ENCODE measurements at regions not wholly inside any gene's neighbourhood (a gene's known extent, or its start where the extent isn't known, plus 50 kb on each side); places are given as distances from the start of the nearest gene placed in this dataset.

DNA sequence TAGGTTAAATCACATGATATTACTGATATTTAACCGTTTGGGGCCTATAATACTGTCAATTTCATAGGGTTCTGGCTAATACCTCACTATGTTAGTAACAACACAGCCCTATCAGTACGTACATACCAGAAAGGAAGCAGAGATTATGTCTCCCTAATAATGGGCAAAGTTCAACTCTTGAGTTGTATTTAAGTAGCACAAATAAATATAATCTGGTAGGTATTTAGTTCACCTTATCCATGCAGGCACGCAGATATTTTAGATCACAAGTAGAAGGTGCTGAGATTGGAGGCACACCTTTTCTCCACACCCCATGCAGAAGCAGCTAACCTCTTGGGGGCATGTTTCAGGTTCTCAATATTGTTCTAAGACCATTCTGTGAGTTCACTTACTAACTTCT, 118.9 kb downstream of the IRS1 start:
- Histone ChIP-seq H2BK15ac (ENCODE audit: low read depth, poor library complexity, severe bottlenecking) (no peak overlapping the region), H2AK5ac (ENCODE audit: low read length, severe bottlenecking) (no peak overlapping the region), H3K4me1 (ENCODE audit: control insufficient read depth, insufficient read depth, low read depth, low read length) (no peaks in the 10 kb centered on the region), H2BK5ac (ENCODE audit: low read depth, low read length, poor library complexity, severe bottlenecking) (no peak overlapping the region), H3K9me3 (ENCODE audit: control insufficient read depth, low read length) (no peaks in the 10 kb centered on the region), H3K4me3 (ENCODE audit: insufficient read depth in 1 of 2, low read depth in 1 of 2, low read length in 2 of 2) (no peak overlapping the region), H3K4ac (ENCODE audit: low read depth in 1 of 2, low read length in 2 of 2) (no peak overlapping the region), H3K36me3 (ENCODE audit: control insufficient read depth in 1 of 2, insufficient read depth in 2 of 2, low read depth in 1 of 2, low read length in 2 of 2) (no peaks in the 10 kb centered on the region), H2BK12ac (ENCODE audit: low read length in 2 of 2) (no peak overlapping the region), H4K8ac (ENCODE audit: low read length) (no peak overlapping the region), H4K91ac (ENCODE audit: low read length) (no peak overlapping the region), H3K27me3 (ENCODE audit: control insufficient read depth in 1 of 2, insufficient read depth in 1 of 2, low read length in 2 of 2) (no peaks in the 10 kb centered on the region), H3K27ac (ENCODE audit: low read length, poor library complexity, severe bottlenecking) (no peak overlapping the region), H2AFZ (ENCODE audit: low read depth, low read length) (no peak overlapping the region), H3K4me2 (ENCODE audit: low read length, poor library complexity, severe bottlenecking) (no peak overlapping the region), H2BK120ac (ENCODE audit: low read depth, low read length) (no peak overlapping the region), H3K79me1 (replicated peaks; ENCODE audit: low read length, poor library complexity, severe bottlenecking) (no peaks in the 10 kb centered on the region), H3K9ac (ENCODE audit: low read length) (no peak overlapping the region), H3K18ac (ENCODE audit: low read depth in 1 of 2, low read length in 2 of 2) (no peak overlapping the region), H3K14ac (ENCODE audit: low read length in 2 of 2) (no peak overlapping the region), H3K23ac (ENCODE audit: low read length in 2 of 2) (no peak overlapping the region)
- WGBS = 100% methylated on average over 1 of the region's 3 CpGs
- no peak for DNase-seq

DNA sequence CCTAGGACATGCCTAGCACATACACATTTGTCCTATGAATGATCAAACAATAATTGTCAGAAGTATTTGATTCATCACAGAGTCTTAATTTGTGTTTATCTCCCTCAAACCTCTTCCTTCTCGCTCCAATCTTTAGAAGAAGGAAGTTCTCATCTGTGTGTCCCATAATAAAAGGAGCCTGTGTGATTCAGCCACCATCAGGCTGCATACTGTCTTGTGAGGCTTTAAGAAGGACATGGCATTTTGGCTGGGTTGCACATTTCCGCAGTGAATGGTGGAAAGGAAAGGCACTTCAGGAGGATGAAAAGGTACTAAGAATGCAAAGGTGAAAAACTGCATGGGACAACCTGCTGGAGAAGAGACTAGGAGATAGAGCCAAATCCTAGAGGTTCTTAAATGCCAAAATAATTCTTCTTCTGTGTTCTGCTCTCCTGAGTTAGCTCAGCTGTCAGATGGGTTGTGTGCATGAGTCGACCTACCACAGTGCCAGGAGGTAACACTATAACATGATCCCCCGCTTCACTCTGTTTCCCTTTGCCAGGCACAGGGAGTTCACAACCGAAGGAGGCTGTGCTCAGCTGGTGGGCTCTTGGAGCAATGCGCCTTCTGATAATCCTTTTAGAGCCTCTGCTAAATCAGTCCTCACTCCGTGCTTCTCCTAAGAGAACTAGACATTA, 120.1 kb downstream of the IRS1 start:
- H2BK12ac ChIP-seq (ENCODE audit: low read length in 2 of 2) = no peak overlapping the region
- 89% methylated on average over 6 of the region's 7 CpGs for WGBS
- no peak overlapping the region for H2AK5ac ChIP-seq (ENCODE audit: low read length, severe bottlenecking)
- H3K36me3 ChIP-seq (ENCODE audit: control insufficient read depth in 1 of 2, insufficient read depth in 2 of 2, low read depth in 1 of 2, low read length in 2 of 2) = no peaks in the 10 kb centered on the region
- DNase-seq = no peak
- no peaks in the 10 kb centered on the region for H3K9me3 ChIP-seq (ENCODE audit: control insufficient read depth, low read length)
- no peaks in the 10 kb centered on the region for H3K27me3 ChIP-seq (ENCODE audit: control insufficient read depth in 1 of 2, insufficient read depth in 1 of 2, low read length in 2 of 2)
- no peak overlapping the region for H3K14ac ChIP-seq (ENCODE audit: low read length in 2 of 2)
- no peak overlapping the region for H3K4ac ChIP-seq (ENCODE audit: low read depth in 1 of 2, low read length in 2 of 2)
- no peak overlapping the region for H3K4me3 ChIP-seq (ENCODE audit: insufficient read depth in 1 of 2, low read depth in 1 of 2, low read length in 2 of 2)
- H3K27ac ChIP-seq (ENCODE audit: low read length, poor library complexity, severe bottlenecking) = no peak overlapping the region
- no peak overlapping the region for H4K8ac ChIP-seq (ENCODE audit: low read length)
- H3K4me1 ChIP-seq (ENCODE audit: control insufficient read depth, insufficient read depth, low read depth, low read length) = no peaks in the 10 kb centered on the region
- no peak overlapping the region for H4K91ac ChIP-seq (ENCODE audit: low read length)
- H3K9ac ChIP-seq (ENCODE audit: low read length) = no peak overlapping the region
- no peak overlapping the region for H3K18ac ChIP-seq (ENCODE audit: low read depth in 1 of 2, low read length in 2 of 2)
- peak overlapping the region; percentile 6 for H2BK120ac ChIP-seq (ENCODE audit: low read depth, low read length)
- no peaks in the 10 kb centered on the region for H3K79me1 ChIP-seq (replicated peaks; ENCODE audit: low read length, poor library complexity, severe bottlenecking)
- no peak overlapping the region for H2BK5ac ChIP-seq (ENCODE audit: low read depth, low read length, poor library complexity, severe bottlenecking)
- no peak overlapping the region for H3K23ac ChIP-seq (ENCODE audit: low read length in 2 of 2)
- no peak overlapping the region for H2AFZ ChIP-seq (ENCODE audit: low read depth, low read length)
- no peak overlapping the region for H3K4me2 ChIP-seq (ENCODE audit: low read length, poor library complexity, severe bottlenecking)
- H2BK15ac ChIP-seq (ENCODE audit: low read depth, poor library complexity, severe bottlenecking) = peak overlapping the region; percentile 12

- Histone ChIP-seq H3K27ac (ENCODE audit: low read length, poor library complexity, severe bottlenecking) (no peak overlapping the region), H4K8ac (ENCODE audit: low read length) (no peak overlapping the region), H2AK5ac (ENCODE audit: low read length, severe bottlenecking) (no peak overlapping the region), H2BK5ac (ENCODE audit: low read depth, low read length, poor library complexity, severe bottlenecking) (no peak overlapping the region), H2BK15ac (ENCODE audit: low read depth, poor library complexity, severe bottlenecking) (no peak overlapping the region), H3K79me1 (replicated peaks; ENCODE audit: low read length, poor library complexity, severe bottlenecking) (no peaks in the 10 kb centered on the region), H3K4me2 (ENCODE audit: low read length, poor library complexity, severe bottlenecking) (no peak overlapping the region), H3K27me3 (ENCODE audit: control insufficient read depth in 1 of 2, insufficient read depth in 1 of 2, low read length in 2 of 2) (no peaks in the 10 kb centered on the region), H2BK120ac (ENCODE audit: low read depth, low read length) (no peak overlapping the region), H3K4ac (ENCODE audit: low read depth in 1 of 2, low read length in 2 of 2) (no peak overlapping the region), H3K9me3 (ENCODE audit: control insufficient read depth, low read length) (no peaks in the 10 kb centered on the region), H4K91ac (ENCODE audit: low read length) (no peak overlapping the region), H2BK12ac (ENCODE audit: low read length in 2 of 2) (no peak overlapping the region), H3K18ac (ENCODE audit: low read depth in 1 of 2, low read length in 2 of 2) (no peak overlapping the region), H3K14ac (ENCODE audit: low read length in 2 of 2) (no peak overlapping the region), H2AFZ (ENCODE audit: low read depth, low read length) (no peak overlapping the region), H3K9ac (ENCODE audit: low read length) (no peak overlapping the region), H3K23ac (ENCODE audit: low read length in 2 of 2) (no peak overlapping the region), H3K36me3 (ENCODE audit: control insufficient read depth in 1 of 2, insufficient read depth in 2 of 2, low read depth in 1 of 2, low read length in 2 of 2) (no peaks in the 10 kb centered on the region), H3K4me1 (ENCODE audit: control insufficient read depth, insufficient read depth, low read depth, low read length) (peaks cover under 1% of the 10 kb centered on the region), H3K4me3 (ENCODE audit: insufficient read depth in 1 of 2, low read depth in 1 of 2, low read length in 2 of 2) (no peak overlapping the region)
- WGBS = 82% methylated on average over 3 of the region's 4 CpGs
- DNase-seq = no peak
Measured at GRCh38 chr2:226678422-226678821, 121.2 kb downstream of the IRS1 start.

- Histone ChIP-seq H3K4ac (ENCODE audit: low read depth in 1 of 2, low read length in 2 of 2) (no peak overlapping the region), H2BK15ac (ENCODE audit: low read depth, poor library complexity, severe bottlenecking) (no peak overlapping the region), H2BK120ac (ENCODE audit: low read depth, low read length) (no peak overlapping the region), H3K18ac (ENCODE audit: low read depth in 1 of 2, low read length in 2 of 2) (no peak overlapping the region), H3K27ac (ENCODE audit: low read length, poor library complexity, severe bottlenecking) (no peak overlapping the region), H3K27me3 (ENCODE audit: control insufficient read depth in 1 of 2, insufficient read depth in 1 of 2, low read length in 2 of 2) (no peaks in the 10 kb centered on the region), H3K23ac (ENCODE audit: low read length in 2 of 2) (no peak overlapping the region), H3K14ac (ENCODE audit: low read length in 2 of 2) (no peak overlapping the region), H3K4me1 (ENCODE audit: control insufficient read depth, insufficient read depth, low read depth, low read length) (peaks cover 2% of the 10 kb centered on the region), H2AFZ (ENCODE audit: low read depth, low read length) (no peak overlapping the region), H3K36me3 (ENCODE audit: control insufficient read depth in 1 of 2, insufficient read depth in 2 of 2, low read depth in 1 of 2, low read length in 2 of 2) (no peaks in the 10 kb centered on the region), H3K9me3 (ENCODE audit: control insufficient read depth, low read length) (no peaks in the 10 kb centered on the region), H2AK5ac (ENCODE audit: low read length, severe bottlenecking) (no peak overlapping the region), H3K4me2 (ENCODE audit: low read length, poor library complexity, severe bottlenecking) (no peak overlapping the region), H3K9ac (ENCODE audit: low read length) (no peak overlapping the region), H2BK12ac (ENCODE audit: low read length in 2 of 2) (no peak overlapping the region), H4K8ac (ENCODE audit: low read length) (no peak overlapping the region), H3K79me1 (replicated peaks; ENCODE audit: low read length, poor library complexity, severe bottlenecking) (no peaks in the 10 kb centered on the region), H3K4me3 (ENCODE audit: insufficient read depth in 1 of 2, low read depth in 1 of 2, low read length in 2 of 2) (no peak overlapping the region), H4K91ac (ENCODE audit: low read length) (no peak overlapping the region), H2BK5ac (ENCODE audit: low read depth, low read length, poor library complexity, severe bottlenecking) (no peak overlapping the region)
- DNase-seq = no peak
- WGBS = 93% methylated on average over 4 of the region's 4 CpGs
Measured at GRCh38 chr2:226677080-226677479, 122.5 kb downstream of the IRS1 start.

All from mesenchymal stem cell (in vitro differentiated cells and primary cell).